Endothelial cell of umbilical vein (primary cell): ENCODE measurements at regions not wholly inside any gene's neighbourhood (a gene's known extent, or its start where the extent isn't known, plus 50 kb on each side); places are given as distances from the start of the nearest gene placed in this dataset.

Experiments
- BruUV-seq: library from RNA; stranded (reverse); fragments of 400-500 nt; replicated peaks from 2 replicates; lab custom pipeline; 2021; lab: Mats Ljungman, UMichigan
- CTCF ChIA-PET: fragments of 300-600, 350-600 bp; sonication (Branson Sonifier 250); formaldehyde crosslinking; loops from one replicate; lab custom pipeline; 2021; ENCODE audit warnings: antibody characterized with exemption, inconsistent platforms; lab: Charles Lee
- POLR2A ChIA-PET: fragments of 300-600, 350-600 bp; sonication (Branson Sonifier 250); formaldehyde crosslinking; loops from one replicate; lab custom pipeline; 2021; ENCODE audit warnings: antibody characterized with exemption, inconsistent platforms; lab: Charles Lee
- DNase-seq: peaks from one replicate; pipeline ENCODE4 v3.0.0-alpha.2; 2011; ENCODE audit warnings: low read depth, low spot score
- FAIRE-seq: peaks from 2 replicates; lab custom pipeline; 2011; peaks lifted over from hg19 to GRCh38; lab: Jason Lieb, UNC
- H2AFZ ChIP-seq: 2 replicates; pipeline ENCODE4 v1.6.0; 2012; ENCODE audit warnings: low read depth, low read length, control low read depth, inconsistent platforms
- H3K27ac ChIP-seq: 2 replicates; pipeline ENCODE4 v1.5.1; 2011; ENCODE audit warnings: low read depth, mild to moderate bottlenecking, control low read depth, low read length, moderate library complexity; ENCODE audit not compliant: insufficient read depth
- H3K27me3 ChIP-seq, 2 experiments: 2 replicates each; pipeline versions ENCODE4 v1.6.0 to v1.6.1; 2011; ENCODE audit warnings: low read length in 2 of 2, mixed read lengths in 1 of 2; ENCODE audit not compliant: control insufficient read depth in 2 of 2, insufficient read depth in 2 of 2
- H3K36me3 ChIP-seq, 2 experiments: 2 replicates in 1 of 2; 3 replicates in 1 of 2; pipeline ENCODE4 v1.5.1; 2011; ENCODE audit warnings: low read length in 2 of 2, mild to moderate bottlenecking in 1 of 2, moderate library complexity in 1 of 2; ENCODE audit not compliant: control insufficient read depth in 2 of 2, insufficient read depth in 2 of 2; ENCODE audit errors: extremely low read depth in 1 of 2
- H3K4me1 ChIP-seq: 3 replicates; pipeline ENCODE4 v1.5.1; 2011; ENCODE audit warnings: mild to moderate bottlenecking, low read length; ENCODE audit not compliant: control insufficient read depth, insufficient read depth; ENCODE audit errors: extremely low read depth
- H3K4me2 ChIP-seq: 2 replicates; pipeline ENCODE4 v1.6.1; 2011; ENCODE audit warnings: low read length, control low read depth, mixed read lengths; ENCODE audit not compliant: insufficient read depth
- H3K4me3 ChIP-seq, 3 experiments: fragments of 200-600 bp in 1 of 3; sonication (generic), shearing (Covaris generic) in 1 of 3; replicated peaks in 1 of 3; 2 replicates each; pipeline ENCODE4 v1.5.1; 2011 to 2016; ENCODE audit warnings: control low read depth in 3 of 3, low read length in 3 of 3, mild to moderate bottlenecking in 2 of 3, inconsistent platforms in 1 of 3, low read depth in 1 of 3, moderate library complexity in 1 of 3; ENCODE audit not compliant: insufficient read depth in 1 of 3
- H3K79me2 ChIP-seq: 2 replicates; pipeline ENCODE4 v1.6.0; 2012; ENCODE audit warnings: low read length, inconsistent platforms; ENCODE audit not compliant: control insufficient read depth, insufficient read depth
- H3K9ac ChIP-seq: replicated peaks from 2 replicates; pipeline ENCODE3; 2011; ENCODE audit warnings: low read length, control low read depth; ENCODE audit not compliant: insufficient read depth; ENCODE audit errors: extremely low read depth
- H3K9me1 ChIP-seq: replicated peaks from 3 replicates; pipeline ENCODE4 v1.6.0; 2011; ENCODE audit warnings: mild to moderate bottlenecking, low read length; ENCODE audit not compliant: control insufficient read depth, insufficient read depth; ENCODE audit errors: extremely low read depth
- H3K9me3 ChIP-seq: replicated peaks from 2 replicates; pipeline ENCODE4 v1.5.1; 2012; ENCODE audit warnings: low read length, inconsistent platforms; ENCODE audit not compliant: control insufficient read depth, insufficient read depth
- H4K20me1 ChIP-seq: replicated peaks from 2 replicates; pipeline ENCODE3; 2011; ENCODE audit warnings: mild to moderate bottlenecking, low read length; ENCODE audit not compliant: control insufficient read depth, insufficient read depth; ENCODE audit errors: extremely low read depth
- FOS ChIP-seq: IDR thresholded peaks from 2 replicates; pipeline ENCODE4 v1.6.1; 2011; ENCODE audit warnings: mild to moderate bottlenecking, low read length, moderate library complexity, borderline replicate concordance; ENCODE audit not compliant: insufficient read depth
- GATA2 ChIP-seq: IDR thresholded peaks from 2 replicates; pipeline ENCODE4 v1.7.0; 2011; ENCODE audit warnings: low read depth, mild to moderate bottlenecking, moderate library complexity, mixed read lengths, low read length; ENCODE audit not compliant: insufficient read length, insufficient read depth
- JUN ChIP-seq: IDR thresholded peaks from 2 replicates; pipeline ENCODE4 v1.6.1; 2011; ENCODE audit warnings: borderline replicate concordance, low read depth; ENCODE audit not compliant: insufficient read length, insufficient read depth
- MYC ChIP-seq: IDR thresholded peaks from one replicate; pipeline ENCODE4 v1.6.1; 2011; ENCODE audit warnings: mild to moderate bottlenecking, low read depth, low read length
- dilution Hi-C: fragments of 300-500 bp; cut with MboI; formaldehyde crosslinking; loops from one replicate; pipeline ENCODE4 v1.15.0; 2019; ENCODE audit warnings: low sequenced_read_pairs; ENCODE audit not compliant: extremely low pct_ligation_motif_present
- intact Hi-C: fragments of 100-400 bp; cut with micrococcal nuclease; formaldehyde crosslinking; loops from one replicate; pipeline ENCODE4 v1.10.0; 2022
- TF ChIP-seq, protein P1 (sequence below), 2 donors: IDR thresholded peaks; 1 replicate in 1 of 2; 2 replicates in 1 of 2; pipeline ENCODE4 v1.5.1; 2011; ENCODE audit warnings: low read length in 2 of 2, mild to moderate bottlenecking in 2 of 2, moderate library complexity in 2 of 2, control low read depth in 1 of 2, inconsistent platforms in 1 of 2, low read depth in 1 of 2; ENCODE audit not compliant: insufficient read depth in 1 of 2; ENCODE audit errors: extremely low read depth in 1 of 2

DNA sequence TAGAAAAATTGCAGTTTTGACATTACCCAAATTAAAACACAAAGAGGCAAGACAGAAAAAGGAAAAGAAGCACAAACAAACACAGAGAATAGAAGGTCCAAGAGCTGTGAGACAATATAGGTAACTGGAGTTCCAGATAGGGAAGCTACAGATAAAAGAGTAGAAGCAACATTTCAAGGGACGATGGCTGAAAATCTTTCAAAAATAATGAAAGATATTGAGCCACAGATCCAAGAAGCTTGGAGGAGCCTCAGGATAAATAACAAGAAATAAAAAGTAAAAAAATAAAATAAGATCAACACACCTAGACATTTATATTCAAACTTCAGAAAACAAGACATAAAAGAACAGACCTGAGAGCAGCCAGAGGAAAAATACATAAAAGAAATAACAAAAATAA lies 164.9 kb downstream of the FNDC1 start:
- ChIA-PET CTCF (interaction anchor here (1.0 kb wide), 1 partner anchor 9 kb away, joined by 3 read pairs; no protein-coding TSS in a partner anchor), POLR2A (no interaction called here)
- dilution Hi-C loops, result no loop called here
- no peak overlapping the region for H3K9ac ChIP-seq
- H3K4me3 ChIP-seq, result no peak overlapping the region
- no peak overlapping the region for H3K27ac ChIP-seq
- H3K27me3 ChIP-seq, result no peaks in the 10 kb centered on the region
- no peaks in the 10 kb centered on the region for H3K79me2 ChIP-seq
- H3K36me3 ChIP-seq, result no peaks in the 10 kb centered on the region
- TF ChIP-seq, protein P1, sequence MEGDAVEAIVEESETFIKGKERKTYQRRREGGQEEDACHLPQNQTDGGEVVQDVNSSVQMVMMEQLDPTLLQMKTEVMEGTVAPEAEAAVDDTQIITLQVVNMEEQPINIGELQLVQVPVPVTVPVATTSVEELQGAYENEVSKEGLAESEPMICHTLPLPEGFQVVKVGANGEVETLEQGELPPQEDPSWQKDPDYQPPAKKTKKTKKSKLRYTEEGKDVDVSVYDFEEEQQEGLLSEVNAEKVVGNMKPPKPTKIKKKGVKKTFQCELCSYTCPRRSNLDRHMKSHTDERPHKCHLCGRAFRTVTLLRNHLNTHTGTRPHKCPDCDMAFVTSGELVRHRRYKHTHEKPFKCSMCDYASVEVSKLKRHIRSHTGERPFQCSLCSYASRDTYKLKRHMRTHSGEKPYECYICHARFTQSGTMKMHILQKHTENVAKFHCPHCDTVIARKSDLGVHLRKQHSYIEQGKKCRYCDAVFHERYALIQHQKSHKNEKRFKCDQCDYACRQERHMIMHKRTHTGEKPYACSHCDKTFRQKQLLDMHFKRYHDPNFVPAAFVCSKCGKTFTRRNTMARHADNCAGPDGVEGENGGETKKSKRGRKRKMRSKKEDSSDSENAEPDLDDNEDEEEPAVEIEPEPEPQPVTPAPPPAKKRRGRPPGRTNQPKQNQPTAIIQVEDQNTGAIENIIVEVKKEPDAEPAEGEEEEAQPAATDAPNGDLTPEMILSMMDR (IDR thresholded peaks at IDR 0.05; ENCODE audit: extremely low read depth in 1 of 2, insufficient read depth in 1 of 2, low read depth in 1 of 2, low read length in 2 of 2), result no peak
- no peak for TF ChIP-seq GATA2
- intact Hi-C loops, result no loop called here
- DNase-seq (no peak), FAIRE-seq (no peak)
- no TSS peak for BruUV-seq
- H3K4me1 ChIP-seq, result no peaks in the 10 kb centered on the region
- no peak overlapping the region for H3K4me2 ChIP-seq
- H3K9me1 ChIP-seq, result no peaks in the 10 kb centered on the region
- no peak overlapping the region for H2AFZ ChIP-seq
- no peaks in the 10 kb centered on the region for H3K9me3 ChIP-seq
- H4K20me1 ChIP-seq, result no peaks in the 10 kb centered on the region

DNA sequence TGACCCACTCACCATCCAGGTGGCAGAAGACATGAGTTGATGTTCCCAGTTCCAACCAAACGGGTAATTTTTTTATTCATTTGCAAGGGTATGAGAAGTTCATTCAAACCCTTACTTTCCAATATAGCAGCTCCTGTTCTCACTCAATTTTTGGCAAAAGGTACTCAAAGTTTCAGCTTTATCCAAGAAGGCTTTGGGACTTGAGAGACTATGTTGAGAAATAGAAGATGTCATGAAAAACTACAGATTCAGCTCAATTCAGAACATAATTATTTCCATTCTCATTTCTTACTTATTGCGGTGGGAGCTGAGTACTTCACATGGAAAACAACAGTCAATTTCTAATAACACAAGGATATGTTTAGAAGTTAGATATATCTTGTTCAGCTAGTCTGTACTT lies 162.3 kb downstream of the FNDC1 start:
- Histone ChIP-seq H3K9me3 (no peaks in the 10 kb centered on the region), H3K4me3 (no peak overlapping the region), H3K79me2 (no peaks in the 10 kb centered on the region), H4K20me1 (no peaks in the 10 kb centered on the region), H3K27me3 (no peaks in the 10 kb centered on the region), H3K4me1 (no peaks in the 10 kb centered on the region), H3K9me1 (no peaks in the 10 kb centered on the region), H3K9ac (no peak overlapping the region), H3K4me2 (no peak overlapping the region), H3K27ac (no peak overlapping the region), H3K36me3 (no peaks in the 10 kb centered on the region), H2AFZ (no peak overlapping the region)
- dilution Hi-C loops, result no loop called here
- intact Hi-C loops, result no loop called here
- DNase-seq (no peak), FAIRE-seq (no peak)
- ChIA-PET CTCF (no interaction called here), POLR2A (no interaction called here)
- TF ChIP-seq FOS, result no peak
- TF ChIP-seq JUN, result no peak
- TF ChIP-seq MYC, result no peak
- no TSS peak for BruUV-seq
